ENCODE measurements at regions not wholly inside any gene's neighbourhood (a gene's known extent, or its start where the extent isn't known, plus 50 kb on each side); places are given as distances from the start of the nearest gene placed in this dataset.

GRCh38 chr4:3364199-3364598 lies 71.4 kb downstream of the RGS12 start:
- TF ChIP-seq, protein P1, sequence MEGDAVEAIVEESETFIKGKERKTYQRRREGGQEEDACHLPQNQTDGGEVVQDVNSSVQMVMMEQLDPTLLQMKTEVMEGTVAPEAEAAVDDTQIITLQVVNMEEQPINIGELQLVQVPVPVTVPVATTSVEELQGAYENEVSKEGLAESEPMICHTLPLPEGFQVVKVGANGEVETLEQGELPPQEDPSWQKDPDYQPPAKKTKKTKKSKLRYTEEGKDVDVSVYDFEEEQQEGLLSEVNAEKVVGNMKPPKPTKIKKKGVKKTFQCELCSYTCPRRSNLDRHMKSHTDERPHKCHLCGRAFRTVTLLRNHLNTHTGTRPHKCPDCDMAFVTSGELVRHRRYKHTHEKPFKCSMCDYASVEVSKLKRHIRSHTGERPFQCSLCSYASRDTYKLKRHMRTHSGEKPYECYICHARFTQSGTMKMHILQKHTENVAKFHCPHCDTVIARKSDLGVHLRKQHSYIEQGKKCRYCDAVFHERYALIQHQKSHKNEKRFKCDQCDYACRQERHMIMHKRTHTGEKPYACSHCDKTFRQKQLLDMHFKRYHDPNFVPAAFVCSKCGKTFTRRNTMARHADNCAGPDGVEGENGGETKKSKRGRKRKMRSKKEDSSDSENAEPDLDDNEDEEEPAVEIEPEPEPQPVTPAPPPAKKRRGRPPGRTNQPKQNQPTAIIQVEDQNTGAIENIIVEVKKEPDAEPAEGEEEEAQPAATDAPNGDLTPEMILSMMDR (conservative IDR thresholded peaks at IDR 0.05 in 1 of 2, IDR thresholded peaks at IDR 0.05 in 1 of 2; ENCODE audit: extremely low read depth in 1 of 2, insufficient read depth in 1 of 2, low read depth in 1 of 2, low read length in 2 of 2): no peak
- no peak for TF ChIP-seq EZH2 (IDR thresholded peaks at IDR 0.05; ENCODE audit: borderline replicate concordance, low read length)
